Endothelial cell of umbilical vein (primary cell): ENCODE measurements at regions not wholly inside any gene's neighbourhood (a gene's known extent, or its start where the extent isn't known, plus 50 kb on each side); places are given as distances from the start of the nearest gene placed in this dataset.

Experiments
- BruUV-seq: library from RNA; stranded (reverse); fragments of 400-500 nt; replicated peaks from 2 replicates; lab custom pipeline; 2021; lab: Mats Ljungman, UMichigan
- CTCF ChIA-PET: fragments of 300-600, 350-600 bp; sonication (Branson Sonifier 250); formaldehyde crosslinking; loops from one replicate; lab custom pipeline; 2021; ENCODE audit warnings: antibody characterized with exemption, inconsistent platforms; lab: Charles Lee
- POLR2A ChIA-PET: fragments of 300-600, 350-600 bp; sonication (Branson Sonifier 250); formaldehyde crosslinking; loops from one replicate; lab custom pipeline; 2021; ENCODE audit warnings: antibody characterized with exemption, inconsistent platforms; lab: Charles Lee
- DNase-seq: peaks from one replicate; pipeline ENCODE4 v3.0.0-alpha.2; 2011; ENCODE audit warnings: low read depth, low spot score
- FAIRE-seq: peaks from 2 replicates; lab custom pipeline; 2011; peaks lifted over from hg19 to GRCh38; lab: Jason Lieb, UNC
- H2AFZ ChIP-seq: 2 replicates; pipeline ENCODE4 v1.6.0; 2012; ENCODE audit warnings: low read depth, low read length, control low read depth, inconsistent platforms
- H3K27ac ChIP-seq: 2 replicates; pipeline ENCODE4 v1.5.1; 2011; ENCODE audit warnings: low read depth, mild to moderate bottlenecking, control low read depth, low read length, moderate library complexity; ENCODE audit not compliant: insufficient read depth
- H3K27me3 ChIP-seq, 2 experiments: 2 replicates each; pipeline versions ENCODE4 v1.6.0 to v1.6.1; 2011; ENCODE audit warnings: low read length in 2 of 2, mixed read lengths in 1 of 2; ENCODE audit not compliant: control insufficient read depth in 2 of 2, insufficient read depth in 2 of 2
- H3K36me3 ChIP-seq, 2 experiments: 2 replicates in 1 of 2; 3 replicates in 1 of 2; pipeline ENCODE4 v1.5.1; 2011; ENCODE audit warnings: low read length in 2 of 2, mild to moderate bottlenecking in 1 of 2, moderate library complexity in 1 of 2; ENCODE audit not compliant: control insufficient read depth in 2 of 2, insufficient read depth in 2 of 2; ENCODE audit errors: extremely low read depth in 1 of 2
- H3K4me1 ChIP-seq: 3 replicates; pipeline ENCODE4 v1.5.1; 2011; ENCODE audit warnings: mild to moderate bottlenecking, low read length; ENCODE audit not compliant: control insufficient read depth, insufficient read depth; ENCODE audit errors: extremely low read depth
- H3K4me2 ChIP-seq: 2 replicates; pipeline ENCODE4 v1.6.1; 2011; ENCODE audit warnings: low read length, control low read depth, mixed read lengths; ENCODE audit not compliant: insufficient read depth
- H3K4me3 ChIP-seq, 3 experiments: fragments of 200-600 bp in 1 of 3; sonication (generic), shearing (Covaris generic) in 1 of 3; replicated peaks in 1 of 3; 2 replicates each; pipeline ENCODE4 v1.5.1; 2011 to 2016; ENCODE audit warnings: control low read depth in 3 of 3, low read length in 3 of 3, mild to moderate bottlenecking in 2 of 3, inconsistent platforms in 1 of 3, low read depth in 1 of 3, moderate library complexity in 1 of 3; ENCODE audit not compliant: insufficient read depth in 1 of 3
- H3K79me2 ChIP-seq: 2 replicates; pipeline ENCODE4 v1.6.0; 2012; ENCODE audit warnings: low read length, inconsistent platforms; ENCODE audit not compliant: control insufficient read depth, insufficient read depth
- H3K9ac ChIP-seq: replicated peaks from 2 replicates; pipeline ENCODE3; 2011; ENCODE audit warnings: low read length, control low read depth; ENCODE audit not compliant: insufficient read depth; ENCODE audit errors: extremely low read depth
- H3K9me1 ChIP-seq: replicated peaks from 3 replicates; pipeline ENCODE4 v1.6.0; 2011; ENCODE audit warnings: mild to moderate bottlenecking, low read length; ENCODE audit not compliant: control insufficient read depth, insufficient read depth; ENCODE audit errors: extremely low read depth
- H3K9me3 ChIP-seq: replicated peaks from 2 replicates; pipeline ENCODE4 v1.5.1; 2012; ENCODE audit warnings: low read length, inconsistent platforms; ENCODE audit not compliant: control insufficient read depth, insufficient read depth
- H4K20me1 ChIP-seq: replicated peaks from 2 replicates; pipeline ENCODE3; 2011; ENCODE audit warnings: mild to moderate bottlenecking, low read length; ENCODE audit not compliant: control insufficient read depth, insufficient read depth; ENCODE audit errors: extremely low read depth
- EZH2 ChIP-seq: IDR thresholded peaks from 2 replicates; pipeline ENCODE4 v1.6.1; 2012; ENCODE audit warnings: borderline replicate concordance, low read depth, mild to moderate bottlenecking, moderate library complexity, low read length, inconsistent platforms; ENCODE audit not compliant: severe bottlenecking
- FOS ChIP-seq: IDR thresholded peaks from 2 replicates; pipeline ENCODE4 v1.6.1; 2011; ENCODE audit warnings: mild to moderate bottlenecking, low read length, moderate library complexity, borderline replicate concordance; ENCODE audit not compliant: insufficient read depth
- GATA2 ChIP-seq: IDR thresholded peaks from 2 replicates; pipeline ENCODE4 v1.7.0; 2011; ENCODE audit warnings: low read depth, mild to moderate bottlenecking, moderate library complexity, mixed read lengths, low read length; ENCODE audit not compliant: insufficient read length, insufficient read depth
- JUN ChIP-seq: IDR thresholded peaks from 2 replicates; pipeline ENCODE4 v1.6.1; 2011; ENCODE audit warnings: borderline replicate concordance, low read depth; ENCODE audit not compliant: insufficient read length, insufficient read depth
- MYC ChIP-seq: IDR thresholded peaks from one replicate; pipeline ENCODE4 v1.6.1; 2011; ENCODE audit warnings: mild to moderate bottlenecking, low read depth, low read length
- POLR2A ChIP-seq: IDR thresholded peaks from 2 replicates; pipeline ENCODE4 v1.6.1; 2012; ENCODE audit warnings: low read depth, mild to moderate bottlenecking, control low read depth, low read length
- POLR2AphosphoS5 ChIP-seq: IDR thresholded peaks from 2 replicates; pipeline ENCODE4 v1.6.1; 2012; ENCODE audit warnings: low read depth, mild to moderate bottlenecking, control low read depth, low read length, moderate library complexity; ENCODE audit not compliant: insufficient read depth
- dilution Hi-C: fragments of 300-500 bp; cut with MboI; formaldehyde crosslinking; loops from one replicate; pipeline ENCODE4 v1.15.0; 2019; ENCODE audit warnings: low sequenced_read_pairs; ENCODE audit not compliant: extremely low pct_ligation_motif_present
- intact Hi-C: fragments of 100-400 bp; cut with micrococcal nuclease; formaldehyde crosslinking; loops from one replicate; pipeline ENCODE4 v1.10.0; 2022
- TF ChIP-seq, protein P1 (sequence below), 2 donors: IDR thresholded peaks; 1 replicate in 1 of 2; 2 replicates in 1 of 2; pipeline ENCODE4 v1.5.1; 2011; ENCODE audit warnings: low read length in 2 of 2, mild to moderate bottlenecking in 2 of 2, moderate library complexity in 2 of 2, control low read depth in 1 of 2, inconsistent platforms in 1 of 2, low read depth in 1 of 2; ENCODE audit not compliant: insufficient read depth in 1 of 2; ENCODE audit errors: extremely low read depth in 1 of 2
- TF ChIP-seq, protein P2 (sequence below): IDR thresholded peaks from 2 replicates; pipeline ENCODE4 v1.6.1; 2011; ENCODE audit not compliant: insufficient read depth, insufficient read length

DNA sequence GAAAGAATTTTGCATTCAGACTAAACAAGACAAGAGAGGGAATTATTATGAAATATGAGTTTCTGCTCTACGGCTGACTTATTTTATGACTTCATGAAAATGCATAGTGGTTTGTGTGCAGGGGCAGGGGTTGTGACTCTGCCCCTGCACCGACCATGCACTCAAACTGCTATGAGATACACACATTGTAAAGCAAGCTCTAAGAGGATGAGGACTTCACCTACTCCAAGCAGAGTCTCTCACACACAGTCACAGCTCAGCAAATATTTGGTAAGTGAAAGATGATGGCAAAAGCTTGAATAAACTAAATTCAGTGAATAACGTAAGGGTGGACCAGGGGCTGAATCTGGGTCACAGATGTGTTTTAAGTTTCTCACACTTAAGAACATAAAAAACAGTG is 542.9 kb downstream of the PRELID2 start:
- dilution Hi-C loops (no loop called here), intact Hi-C loops (no loop called here)
- ChIA-PET CTCF (no interaction called here), POLR2A (interaction anchor here (0.5 kb wide), 1 partner anchor 195 kb away, joined by 5 read pairs; no protein-coding TSS in a partner anchor)
- Histone ChIP-seq H3K27ac (no peak overlapping the region), H3K4me3 (no peak overlapping the region), H3K79me2 (no peaks in the 10 kb centered on the region), H2AFZ (no peak overlapping the region), H3K4me2 (no peak overlapping the region), H3K9me1 (no peaks in the 10 kb centered on the region), H4K20me1 (no peaks in the 10 kb centered on the region), H3K9ac (no peak overlapping the region), H3K4me1 (no peaks in the 10 kb centered on the region), H3K9me3 (no peaks in the 10 kb centered on the region), H3K27me3 (no peaks in the 10 kb centered on the region), H3K36me3 (no peaks in the 10 kb centered on the region)
- FAIRE-seq: no peak
- no peak for DNase-seq
- BruUV-seq: no TSS peak
- TF ChIP-seq JUN (no peak), FOS (no peak), POLR2AphosphoS5 (no peak), MYC (no peak), POLR2A (no peak), GATA2 (no peak), EZH2 (no peak)
- TF ChIP-seq, protein P1, sequence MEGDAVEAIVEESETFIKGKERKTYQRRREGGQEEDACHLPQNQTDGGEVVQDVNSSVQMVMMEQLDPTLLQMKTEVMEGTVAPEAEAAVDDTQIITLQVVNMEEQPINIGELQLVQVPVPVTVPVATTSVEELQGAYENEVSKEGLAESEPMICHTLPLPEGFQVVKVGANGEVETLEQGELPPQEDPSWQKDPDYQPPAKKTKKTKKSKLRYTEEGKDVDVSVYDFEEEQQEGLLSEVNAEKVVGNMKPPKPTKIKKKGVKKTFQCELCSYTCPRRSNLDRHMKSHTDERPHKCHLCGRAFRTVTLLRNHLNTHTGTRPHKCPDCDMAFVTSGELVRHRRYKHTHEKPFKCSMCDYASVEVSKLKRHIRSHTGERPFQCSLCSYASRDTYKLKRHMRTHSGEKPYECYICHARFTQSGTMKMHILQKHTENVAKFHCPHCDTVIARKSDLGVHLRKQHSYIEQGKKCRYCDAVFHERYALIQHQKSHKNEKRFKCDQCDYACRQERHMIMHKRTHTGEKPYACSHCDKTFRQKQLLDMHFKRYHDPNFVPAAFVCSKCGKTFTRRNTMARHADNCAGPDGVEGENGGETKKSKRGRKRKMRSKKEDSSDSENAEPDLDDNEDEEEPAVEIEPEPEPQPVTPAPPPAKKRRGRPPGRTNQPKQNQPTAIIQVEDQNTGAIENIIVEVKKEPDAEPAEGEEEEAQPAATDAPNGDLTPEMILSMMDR (IDR thresholded peaks at IDR 0.05; ENCODE audit: extremely low read depth in 1 of 2, insufficient read depth in 1 of 2, low read depth in 1 of 2, low read length in 2 of 2): no peak
- TF ChIP-seq, protein P2, sequence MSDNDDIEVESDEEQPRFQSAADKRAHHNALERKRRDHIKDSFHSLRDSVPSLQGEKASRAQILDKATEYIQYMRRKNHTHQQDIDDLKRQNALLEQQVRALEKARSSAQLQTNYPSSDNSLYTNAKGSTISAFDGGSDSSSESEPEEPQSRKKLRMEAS: no peak
